Fibroblast of lung (primary cell): ENCODE measurements at regions not wholly inside any gene's neighbourhood (a gene's known extent, or its start where the extent isn't known, plus 50 kb on each side); places are given as distances from the start of the nearest gene placed in this dataset.
"Not testable (repeated sequence)": the region's sequence is repeated elsewhere in the genome, so short reads cannot be mapped to it uniquely, and the experiment has no call there.

ENCODE experiments used
- DNase-seq, 2 donors: peaks; one replicate each; pipeline versions ENCODE4 v3.0.0 to v3.0.0-alpha.2; 2010; ENCODE audit warnings: low read depth in 2 of 2
- H2AFZ ChIP-seq: 2 replicates; pipeline ENCODE4 v1.5.1; 2012; ENCODE audit warnings: low read length, control low read depth, inconsistent platforms
- H3K27ac ChIP-seq: 2 replicates; pipeline ENCODE4 v1.5.1; 2011; ENCODE audit warnings: low read length, control low read depth; ENCODE audit not compliant: insufficient read depth
- H3K27me3 ChIP-seq: 2 replicates; pipeline ENCODE4 v1.5.1; 2011; ENCODE audit warnings: mild to moderate bottlenecking, low read length; ENCODE audit not compliant: control insufficient read depth, insufficient read depth
- H3K36me3 ChIP-seq: 2 replicates; pipeline ENCODE4 v1.5.1; 2011; ENCODE audit warnings: low read length; ENCODE audit not compliant: control insufficient read depth, insufficient read depth
- H3K4me1 ChIP-seq: 2 replicates; pipeline ENCODE4 v1.5.1; 2011; ENCODE audit warnings: low read length; ENCODE audit not compliant: control insufficient read depth, insufficient read depth; ENCODE audit errors: extremely low read depth
- H3K4me2 ChIP-seq: 2 replicates; pipeline ENCODE4 v1.5.1; 2011; ENCODE audit warnings: low read length, control low read depth; ENCODE audit not compliant: insufficient read depth; ENCODE audit errors: extremely low read depth
- H3K4me3 ChIP-seq, 4 experiments: fragments of 200-600 bp in 1 of 4; sonication (generic) in 1 of 4; replicated peaks in 1 of 4; 2 replicates each; pipeline ENCODE4 v1.5.1; 2011 to 2016; ENCODE audit warnings: low read length in 4 of 4, low read depth in 3 of 4, mild to moderate bottlenecking in 3 of 4, control low read depth in 2 of 4, inconsistent platforms in 1 of 4, mixed read lengths in 1 of 4; ENCODE audit not compliant: insufficient read depth in 1 of 4; ENCODE audit errors: control extremely low read depth in 1 of 4
- H3K79me2 ChIP-seq: 2 replicates; pipeline ENCODE4 v1.5.1; 2012; ENCODE audit warnings: mild to moderate bottlenecking, low read length, inconsistent platforms; ENCODE audit not compliant: control insufficient read depth, insufficient read depth
- H3K9ac ChIP-seq: 2 replicates; pipeline ENCODE4 v1.5.1; 2011; ENCODE audit warnings: mild to moderate bottlenecking, low read length, control low read depth; ENCODE audit not compliant: insufficient read depth
- H3K9me3 ChIP-seq: 2 replicates; pipeline ENCODE4 v1.5.1; 2012; ENCODE audit warnings: low read depth, low read length; ENCODE audit not compliant: control insufficient read depth, insufficient read depth
- H4K20me1 ChIP-seq: 2 replicates; pipeline ENCODE4 v1.5.1; 2011; ENCODE audit warnings: low read length; ENCODE audit not compliant: control insufficient read depth, insufficient read depth; ENCODE audit errors: extremely low read depth
- EZH2 ChIP-seq: IDR thresholded peaks from 2 replicates; pipeline ENCODE4 v1.5.1; 2012; ENCODE audit warnings: low read length, control low read depth, mild to moderate bottlenecking; ENCODE audit errors: missing control alignments
- TF ChIP-seq, protein P1 (sequence below), 2 donors: IDR thresholded peaks in 1 of 2; conservative IDR thresholded peaks in 1 of 2; 1 replicate in 1 of 2; 2 replicates in 1 of 2; pipeline ENCODE4 v1.5.1; 2011 to 2012; ENCODE audit warnings: low read length in 2 of 2, control low read depth in 1 of 2, inconsistent platforms in 1 of 2, low read depth in 1 of 2, mild to moderate bottlenecking in 1 of 2

DNA sequence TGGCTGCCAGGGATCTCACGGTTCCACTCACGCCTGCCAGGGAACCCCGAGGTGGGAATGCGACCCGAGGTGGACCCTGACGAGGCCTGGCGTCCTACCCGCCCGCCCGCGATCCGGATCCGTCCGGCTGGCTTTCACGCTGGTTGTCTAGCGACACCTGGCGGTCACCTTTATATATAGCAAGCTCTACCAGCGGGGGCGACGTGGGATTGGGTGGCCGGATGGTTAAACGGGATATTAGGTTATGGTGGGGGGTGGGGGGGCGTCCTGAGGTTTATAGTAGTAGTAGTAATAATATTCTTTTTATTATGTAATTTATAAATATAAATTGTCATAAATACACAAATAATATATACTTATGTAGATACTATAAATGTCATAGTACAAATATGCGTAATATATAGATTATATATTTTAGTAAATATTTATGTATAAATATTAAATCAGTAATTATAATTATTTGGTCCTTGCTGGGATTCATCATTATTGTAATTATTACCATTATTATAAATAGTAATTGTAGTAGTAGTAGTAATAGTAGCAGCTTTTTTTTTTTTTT is 136.9 kb downstream of the KCNJ12 start:
- H3K4me2 ChIP-seq = no peak overlapping the region
- H3K79me2 ChIP-seq = no peaks in the 10 kb centered on the region
- no peaks in the 10 kb centered on the region for H3K36me3 ChIP-seq
- peak overlapping the region in 1 of 4 experiments; percentile 36 for H3K4me3 ChIP-seq
- H2AFZ ChIP-seq = peak overlapping the region; percentile 39
- H3K27ac ChIP-seq = no peak overlapping the region
- peak overlapping the region; percentile 23 for H3K9ac ChIP-seq
- peaks cover 9% of the 10 kb centered on the region for H3K27me3 ChIP-seq
- peak; percentile 57 to 67 for DNase-seq
- TF ChIP-seq, protein P1, sequence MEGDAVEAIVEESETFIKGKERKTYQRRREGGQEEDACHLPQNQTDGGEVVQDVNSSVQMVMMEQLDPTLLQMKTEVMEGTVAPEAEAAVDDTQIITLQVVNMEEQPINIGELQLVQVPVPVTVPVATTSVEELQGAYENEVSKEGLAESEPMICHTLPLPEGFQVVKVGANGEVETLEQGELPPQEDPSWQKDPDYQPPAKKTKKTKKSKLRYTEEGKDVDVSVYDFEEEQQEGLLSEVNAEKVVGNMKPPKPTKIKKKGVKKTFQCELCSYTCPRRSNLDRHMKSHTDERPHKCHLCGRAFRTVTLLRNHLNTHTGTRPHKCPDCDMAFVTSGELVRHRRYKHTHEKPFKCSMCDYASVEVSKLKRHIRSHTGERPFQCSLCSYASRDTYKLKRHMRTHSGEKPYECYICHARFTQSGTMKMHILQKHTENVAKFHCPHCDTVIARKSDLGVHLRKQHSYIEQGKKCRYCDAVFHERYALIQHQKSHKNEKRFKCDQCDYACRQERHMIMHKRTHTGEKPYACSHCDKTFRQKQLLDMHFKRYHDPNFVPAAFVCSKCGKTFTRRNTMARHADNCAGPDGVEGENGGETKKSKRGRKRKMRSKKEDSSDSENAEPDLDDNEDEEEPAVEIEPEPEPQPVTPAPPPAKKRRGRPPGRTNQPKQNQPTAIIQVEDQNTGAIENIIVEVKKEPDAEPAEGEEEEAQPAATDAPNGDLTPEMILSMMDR (conservative IDR thresholded peaks at IDR 0.05 in 1 of 2, IDR thresholded peaks at IDR 0.05 in 1 of 2; ENCODE audit: low read depth in 1 of 2, low read length in 2 of 2) = peak; percentile 71 to 76
- TF ChIP-seq EZH2 = no peak
- no peaks in the 10 kb centered on the region for H3K9me3 ChIP-seq
- no peaks in the 10 kb centered on the region for H4K20me1 ChIP-seq
- peaks cover 2% of the 10 kb centered on the region for H3K4me1 ChIP-seq

DNA sequence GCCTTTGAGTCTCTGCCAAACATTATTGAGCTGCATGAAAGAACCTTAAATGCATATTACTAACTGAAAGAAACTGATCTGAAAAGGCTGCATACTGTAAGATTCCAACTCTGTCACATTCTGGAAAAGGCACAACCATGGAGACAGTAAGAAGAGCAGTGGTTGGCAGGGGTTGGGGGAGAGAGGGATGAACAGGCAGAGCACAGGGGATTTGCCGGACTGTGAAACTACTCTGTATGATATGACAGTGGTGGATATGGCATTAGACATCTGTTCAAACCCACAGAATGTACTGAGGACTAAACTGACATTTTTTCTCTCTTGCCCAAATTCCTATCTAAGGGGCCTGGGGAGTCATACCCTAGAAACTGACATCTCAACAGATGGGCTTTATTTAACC is 138.4 kb downstream of the KCNJ12 start:
- H3K4me3 ChIP-seq, H3K9ac ChIP-seq, H2AFZ ChIP-seq, H3K27me3 ChIP-seq, H3K36me3 ChIP-seq, H3K9me3 ChIP-seq, H3K27ac ChIP-seq, H3K4me1 ChIP-seq, DNase-seq, H4K20me1 ChIP-seq, H3K4me2 ChIP-seq, H3K79me2 ChIP-seq: not testable (repeated sequence)

DNA sequence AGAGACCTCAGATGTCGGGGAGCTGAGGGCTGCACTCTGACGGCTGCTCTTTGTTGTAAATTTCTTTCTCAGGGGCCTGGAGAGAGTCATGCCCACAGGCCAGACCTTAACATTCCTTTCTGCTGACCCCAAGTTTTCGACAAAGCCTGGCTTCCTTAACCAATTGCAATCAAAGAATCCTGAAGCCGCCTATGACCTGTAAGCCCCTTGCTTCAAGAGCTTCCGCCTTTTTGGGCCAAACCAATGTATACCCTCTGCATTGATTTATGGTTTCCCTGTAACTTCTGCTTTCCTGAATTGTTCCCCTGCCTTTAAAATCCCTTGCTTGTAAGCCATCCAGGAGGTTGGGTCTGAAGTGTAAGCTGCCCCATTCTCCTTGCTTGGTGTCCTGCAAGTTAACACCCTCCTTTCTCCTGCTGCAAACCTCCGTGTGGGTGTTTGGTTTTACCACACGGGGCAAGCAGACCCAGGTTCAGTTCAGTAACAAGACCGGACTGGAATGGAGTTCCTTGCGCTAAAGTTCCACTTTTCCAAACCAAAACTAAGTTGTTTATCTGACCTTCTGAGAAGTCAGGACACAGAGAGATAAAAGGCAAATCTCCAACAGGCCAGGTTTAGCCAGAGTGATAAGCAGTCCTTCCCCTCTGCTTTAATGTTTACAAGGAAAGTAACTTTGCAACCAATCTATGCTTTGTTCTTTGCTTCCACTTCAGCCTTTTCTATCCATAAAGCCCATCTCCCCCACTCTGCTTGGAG is 141.6 kb downstream of the KCNJ12 start:
- no peak for TF ChIP-seq EZH2
- TF ChIP-seq, protein P1 (conservative IDR thresholded peaks at IDR 0.05 in 1 of 2, IDR thresholded peaks at IDR 0.05 in 1 of 2; ENCODE audit: low read depth in 1 of 2, low read length in 2 of 2) = no peak
- no peaks in the 10 kb centered on the region for H4K20me1 ChIP-seq
- H3K4me2 ChIP-seq = no peak overlapping the region
- H3K27ac ChIP-seq = no peak overlapping the region
- H3K36me3 ChIP-seq = no peaks in the 10 kb centered on the region
- H3K27me3 ChIP-seq = peaks cover 2% of the 10 kb centered on the region
- no peak overlapping the region for H3K4me3 ChIP-seq
- no peaks in the 10 kb centered on the region for H3K79me2 ChIP-seq
- no peak for DNase-seq
- H3K9me3 ChIP-seq = no peaks in the 10 kb centered on the region
- H3K4me1 ChIP-seq = no peaks in the 10 kb centered on the region
- no peak overlapping the region for H3K9ac ChIP-seq
- H2AFZ ChIP-seq = no peak overlapping the region
